Mesenchymal stem cell (in vitro differentiated cells and primary cell): ENCODE measurements at regions not wholly inside any gene's neighbourhood (a gene's known extent, or its start where the extent isn't known, plus 50 kb on each side); places are given as distances from the start of the nearest gene placed in this dataset.

Experiments
- DNase-seq: peaks from one replicate; pipeline ENCODE4 v3.0.0-alpha.2; 2013
- H2AFZ ChIP-seq: one replicate; pipeline ENCODE4 v1.6.1; 2013; ENCODE audit warnings: low read depth, mild to moderate bottlenecking, control low read depth, inconsistent platforms, low read length, moderate library complexity
- H2AK5ac ChIP-seq: 2 replicates; pipeline ENCODE4 v1.6.1; 2013; ENCODE audit warnings: low read length, moderate library complexity, mild to moderate bottlenecking, inconsistent platforms; ENCODE audit not compliant: severe bottlenecking
- H2BK120ac ChIP-seq: one replicate; pipeline ENCODE4 v1.6.1; 2013; ENCODE audit warnings: low read depth, mild to moderate bottlenecking, inconsistent platforms, low read length, moderate library complexity
- H2BK12ac ChIP-seq, 2 experiments: one replicate each; pipeline ENCODE4 v1.6.1; 2013; ENCODE audit warnings: inconsistent platforms in 2 of 2, low read length in 2 of 2, mild to moderate bottlenecking in 2 of 2, moderate library complexity in 2 of 2, control low read depth in 1 of 2
- H2BK15ac ChIP-seq: one replicate; pipeline ENCODE4 v1.6.1; 2013; ENCODE audit warnings: mild to moderate bottlenecking, low read depth, inconsistent platforms; ENCODE audit not compliant: poor library complexity, severe bottlenecking
- H2BK5ac ChIP-seq: 2 replicates; pipeline ENCODE4 v1.6.1; 2013; ENCODE audit warnings: low read depth, mild to moderate bottlenecking, low read length, control low read depth, inconsistent platforms; ENCODE audit not compliant: poor library complexity, severe bottlenecking
- H3K14ac ChIP-seq, 2 experiments: one replicate each; pipeline ENCODE4 v1.6.1; 2013; ENCODE audit warnings: inconsistent platforms in 2 of 2, low read length in 2 of 2, control low read depth in 1 of 2, mild to moderate bottlenecking in 1 of 2, moderate library complexity in 1 of 2
- H3K18ac ChIP-seq, 2 experiments: one replicate each; pipeline ENCODE4 v1.6.1; 2013; ENCODE audit warnings: inconsistent platforms in 2 of 2, low read length in 2 of 2, control low read depth in 1 of 2, low read depth in 1 of 2, mild to moderate bottlenecking in 1 of 2
- H3K23ac ChIP-seq, 2 experiments: one replicate each; pipeline ENCODE4 v1.6.1; 2013; ENCODE audit warnings: inconsistent platforms in 2 of 2, low read length in 2 of 2, mild to moderate bottlenecking in 2 of 2, moderate library complexity in 2 of 2, control low read depth in 1 of 2
- H3K27ac ChIP-seq: 2 replicates; pipeline ENCODE4 v1.5.1; 2013; ENCODE audit warnings: mild to moderate bottlenecking, moderate library complexity, low read length, control low read depth, inconsistent platforms; ENCODE audit not compliant: poor library complexity, severe bottlenecking
- H3K27me3 ChIP-seq, 2 experiments: 2 replicates each; pipeline versions ENCODE4 v1.6.1 to v1.7.0; 2013; ENCODE audit warnings: low read length in 2 of 2, mild to moderate bottlenecking in 2 of 2, moderate library complexity in 2 of 2, control low read depth in 1 of 2, inconsistent platforms in 1 of 2; ENCODE audit not compliant: control insufficient read depth in 1 of 2, insufficient read depth in 1 of 2
- H3K36me3 ChIP-seq, 2 experiments: 2 replicates each; pipeline versions ENCODE4 v1.6.1 to v1.7.0; 2013; ENCODE audit warnings: low read length in 2 of 2, control low read depth in 1 of 2, inconsistent platforms in 1 of 2, low read depth in 1 of 2, mild to moderate bottlenecking in 1 of 2; ENCODE audit not compliant: insufficient read depth in 2 of 2, control insufficient read depth in 1 of 2
- H3K4ac ChIP-seq, 2 experiments: one replicate each; pipeline ENCODE4 v1.6.1; 2013; ENCODE audit warnings: inconsistent platforms in 2 of 2, low read length in 2 of 2, mild to moderate bottlenecking in 2 of 2, moderate library complexity in 2 of 2, control low read depth in 1 of 2, low read depth in 1 of 2
- H3K4me1 ChIP-seq: 2 replicates; pipeline ENCODE4 v1.6.1; 2013; ENCODE audit warnings: low read depth, low read length, control low read depth; ENCODE audit not compliant: control insufficient read depth, insufficient read depth
- H3K4me2 ChIP-seq: 2 replicates; pipeline ENCODE4 v1.6.1; 2013; ENCODE audit warnings: low read length, mild to moderate bottlenecking, inconsistent platforms; ENCODE audit not compliant: poor library complexity, severe bottlenecking
- H3K4me3 ChIP-seq, 2 experiments: 2 replicates each; pipeline versions ENCODE4 v1.5.1 to v1.7.0; 2013; ENCODE audit warnings: low read length in 2 of 2, mild to moderate bottlenecking in 2 of 2, control low read depth in 1 of 2, low read depth in 1 of 2; ENCODE audit not compliant: insufficient read depth in 1 of 2
- H3K79me1 ChIP-seq: replicated peaks from 2 replicates; pipeline ENCODE4 v1.6.1; 2013; ENCODE audit warnings: mild to moderate bottlenecking, control low read depth, low read length, inconsistent platforms; ENCODE audit not compliant: poor library complexity, severe bottlenecking
- H3K9ac ChIP-seq: 2 replicates; pipeline ENCODE4 v1.7.0; 2013; ENCODE audit warnings: mild to moderate bottlenecking, low read length, moderate library complexity
- H3K9me3 ChIP-seq: 2 replicates; pipeline ENCODE4 v1.7.0; 2013; ENCODE audit warnings: mild to moderate bottlenecking, low read length; ENCODE audit not compliant: control insufficient read depth
- H4K8ac ChIP-seq: one replicate; pipeline ENCODE4 v1.6.1; 2013; ENCODE audit warnings: inconsistent platforms, mild to moderate bottlenecking, low read length, moderate library complexity
- H4K91ac ChIP-seq: one replicate; pipeline ENCODE4 v1.6.1; 2013; ENCODE audit warnings: mild to moderate bottlenecking, low read length, inconsistent platforms
- WGBS: methylation state at CpG from one replicate; pipeline ENCODE4 v1.1.7; 2013; ENCODE audit warnings: mixed read lengths; 5-methylcytosine and 5-hydroxymethylcytosine counted together

- Histone ChIP-seq H3K4me3 (no peak overlapping the region), H3K9ac (no peak overlapping the region), H2BK12ac (no peak overlapping the region), H4K91ac (no peak overlapping the region), H3K36me3 (no peaks in the 10 kb centered on the region), H3K23ac (no peak overlapping the region), H3K27ac (no peak overlapping the region), H2AK5ac (no peak overlapping the region), H2BK120ac (no peak overlapping the region), H3K79me1 (no peaks in the 10 kb centered on the region), H2BK5ac (no peak overlapping the region), H3K4ac (no peak overlapping the region), H2AFZ (no peak overlapping the region), H4K8ac (no peak overlapping the region), H3K18ac (no peak overlapping the region), H3K4me2 (no peak overlapping the region), H3K14ac (no peak overlapping the region), H2BK15ac (no peak overlapping the region), H3K27me3 (no peaks in the 10 kb centered on the region), H3K9me3 (no peaks in the 10 kb centered on the region), H3K4me1 (no peaks in the 10 kb centered on the region)
- no peak for DNase-seq
- WGBS: 100% methylated on average over 6 of the region's 6 CpGs
Measured at GRCh38 chr3:178302966-178303930, 233.0 kb upstream of the KCNMB2 start.

GRCh38 chr3:178304758-178305467 is 231.3 kb upstream of the KCNMB2 start:
- Histone ChIP-seq H2AK5ac (no peak overlapping the region), H2BK12ac (no peak overlapping the region), H3K23ac (no peak overlapping the region), H3K36me3 (no peaks in the 10 kb centered on the region), H2AFZ (no peak overlapping the region), H3K4me3 (no peak overlapping the region), H3K14ac (no peak overlapping the region), H3K18ac (no peak overlapping the region), H3K27me3 (no peaks in the 10 kb centered on the region), H3K79me1 (no peaks in the 10 kb centered on the region), H4K8ac (no peak overlapping the region), H3K9ac (no peak overlapping the region), H3K27ac (no peak overlapping the region), H3K9me3 (no peaks in the 10 kb centered on the region), H3K4me1 (no peaks in the 10 kb centered on the region), H2BK120ac (no peak overlapping the region), H3K4me2 (no peak overlapping the region), H4K91ac (no peak overlapping the region), H3K4ac (no peak overlapping the region), H2BK5ac (no peak overlapping the region), H2BK15ac (no peak overlapping the region)
- no CpG with 5 or more reads among the region's 1 CpG for WGBS
- DNase-seq: peak; percentile 65

DNA sequence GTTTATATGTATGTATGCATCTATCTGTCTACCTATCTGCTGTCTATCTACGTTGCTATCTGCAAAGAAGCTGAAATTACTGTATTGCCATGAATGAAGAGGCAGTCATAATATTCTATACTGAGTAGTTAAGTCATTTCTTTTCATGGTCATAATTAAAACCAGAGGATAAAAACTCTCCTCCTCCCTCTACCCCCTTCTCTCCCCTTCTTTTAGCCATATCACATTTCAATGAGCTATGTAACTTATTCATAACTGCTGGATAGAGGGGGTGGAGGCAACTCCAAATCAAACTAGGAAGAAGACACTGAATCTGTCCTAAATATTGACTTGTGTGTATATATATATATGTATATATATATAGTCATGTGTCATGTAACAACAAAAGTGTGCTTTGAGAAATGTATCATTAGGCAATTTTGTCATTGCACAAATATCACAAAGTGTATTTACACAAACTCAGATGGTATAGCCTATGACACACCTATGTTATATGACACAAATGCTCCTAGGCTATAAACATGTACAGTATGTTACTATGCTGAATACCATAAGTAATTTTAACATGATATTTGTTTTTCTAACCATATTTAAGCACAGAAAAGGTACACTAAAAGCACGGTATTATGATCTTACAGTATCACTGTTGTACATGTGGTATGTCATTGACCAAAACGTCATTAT is 229.7 kb upstream of the KCNMB2 start:
- no peak overlapping the region for H2AFZ ChIP-seq
- H3K4me1 ChIP-seq: no peaks in the 10 kb centered on the region
- no peaks in the 10 kb centered on the region for H3K27me3 ChIP-seq
- no peaks in the 10 kb centered on the region for H3K79me1 ChIP-seq
- no peak overlapping the region for H4K8ac ChIP-seq
- no peak overlapping the region for H3K4me2 ChIP-seq
- no peak overlapping the region for H3K4me3 ChIP-seq
- H3K4ac ChIP-seq: no peak overlapping the region
- no peak overlapping the region for H2BK5ac ChIP-seq
- DNase-seq: no peak
- no peak overlapping the region for H3K9ac ChIP-seq
- no peak overlapping the region for H3K23ac ChIP-seq
- no peak overlapping the region for H2BK15ac ChIP-seq
- H2BK12ac ChIP-seq: no peak overlapping the region
- no peak overlapping the region for H4K91ac ChIP-seq
- no CpG with 5 or more reads among the region's 3 CpGs for WGBS
- no peak overlapping the region for H3K18ac ChIP-seq
- no peak overlapping the region for H2AK5ac ChIP-seq
- no peak overlapping the region for H3K27ac ChIP-seq
- no peak overlapping the region for H3K14ac ChIP-seq
- no peaks in the 10 kb centered on the region for H3K36me3 ChIP-seq
- H2BK120ac ChIP-seq: no peak overlapping the region
- no peaks in the 10 kb centered on the region for H3K9me3 ChIP-seq

DNA sequence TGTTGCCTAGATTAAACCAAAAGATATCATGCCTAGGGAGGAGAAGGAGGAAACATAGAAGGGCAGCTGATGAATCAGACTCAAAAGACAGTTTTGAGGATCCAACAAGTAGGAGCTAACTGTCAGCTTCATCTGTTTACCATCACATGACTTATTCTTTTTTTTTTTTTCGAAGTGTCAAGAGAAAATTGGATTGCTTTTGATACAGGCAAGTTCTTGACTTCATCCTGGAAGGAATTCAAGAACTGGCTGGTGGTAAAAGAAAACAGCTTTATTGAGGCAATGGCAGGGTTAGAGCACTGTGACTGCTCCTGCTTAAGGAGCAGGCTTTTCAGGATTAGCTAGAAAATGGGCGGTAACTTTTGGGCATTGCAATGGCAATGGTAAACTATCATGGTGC is 227.5 kb upstream of the KCNMB2 start:
- Histone ChIP-seq H3K23ac (no peak overlapping the region), H2BK120ac (no peak overlapping the region), H3K27ac (no peak overlapping the region), H4K91ac (no peak overlapping the region), H3K27me3 (no peaks in the 10 kb centered on the region), H3K79me1 (no peaks in the 10 kb centered on the region), H2AK5ac (no peak overlapping the region), H3K4me1 (no peaks in the 10 kb centered on the region), H2AFZ (no peak overlapping the region), H2BK5ac (no peak overlapping the region), H3K9ac (no peak overlapping the region), H3K4ac (no peak overlapping the region), H2BK12ac (no peak overlapping the region), H3K14ac (no peak overlapping the region), H2BK15ac (no peak overlapping the region), H3K9me3 (no peaks in the 10 kb centered on the region), H3K18ac (no peak overlapping the region), H3K4me3 (no peak overlapping the region), H4K8ac (no peak overlapping the region), H3K36me3 (no peaks in the 10 kb centered on the region), H3K4me2 (no peak overlapping the region)
- no peak for DNase-seq
- 96% methylated on average over 2 of the region's 2 CpGs for WGBS
